Kidney tubule cell (primary cell): ENCODE measurements at regions not wholly inside any gene's neighbourhood (a gene's known extent, or its start where the extent isn't known, plus 50 kb on each side); places are given as distances from the start of the nearest gene placed in this dataset.

ENCODE experiments used
- DNase-seq: peaks from one replicate; pipeline ENCODE4 v3.0.0-alpha.2; 2018; ENCODE audit warnings: low spot score

DNA sequence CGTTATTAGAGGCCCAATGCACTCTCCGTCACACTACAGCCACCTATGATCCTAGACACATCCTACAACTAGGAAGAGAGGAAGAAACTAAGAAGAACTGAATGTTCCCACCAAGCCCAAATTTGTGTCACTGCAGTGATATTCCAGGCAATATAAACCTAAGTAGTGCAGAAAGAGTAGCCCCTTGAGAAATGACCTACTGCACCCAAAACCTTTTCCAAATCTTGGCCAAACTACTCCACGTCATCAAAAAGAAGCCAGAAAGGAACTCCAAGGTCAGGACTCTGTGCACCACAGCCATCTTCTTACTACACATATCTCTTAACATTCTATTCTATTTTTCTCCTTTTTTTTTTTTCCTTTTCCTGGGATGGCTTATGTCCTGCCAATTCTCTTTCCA, 60.2 kb downstream of the ADAMTS1 start:
- no peak for DNase-seq

DNA sequence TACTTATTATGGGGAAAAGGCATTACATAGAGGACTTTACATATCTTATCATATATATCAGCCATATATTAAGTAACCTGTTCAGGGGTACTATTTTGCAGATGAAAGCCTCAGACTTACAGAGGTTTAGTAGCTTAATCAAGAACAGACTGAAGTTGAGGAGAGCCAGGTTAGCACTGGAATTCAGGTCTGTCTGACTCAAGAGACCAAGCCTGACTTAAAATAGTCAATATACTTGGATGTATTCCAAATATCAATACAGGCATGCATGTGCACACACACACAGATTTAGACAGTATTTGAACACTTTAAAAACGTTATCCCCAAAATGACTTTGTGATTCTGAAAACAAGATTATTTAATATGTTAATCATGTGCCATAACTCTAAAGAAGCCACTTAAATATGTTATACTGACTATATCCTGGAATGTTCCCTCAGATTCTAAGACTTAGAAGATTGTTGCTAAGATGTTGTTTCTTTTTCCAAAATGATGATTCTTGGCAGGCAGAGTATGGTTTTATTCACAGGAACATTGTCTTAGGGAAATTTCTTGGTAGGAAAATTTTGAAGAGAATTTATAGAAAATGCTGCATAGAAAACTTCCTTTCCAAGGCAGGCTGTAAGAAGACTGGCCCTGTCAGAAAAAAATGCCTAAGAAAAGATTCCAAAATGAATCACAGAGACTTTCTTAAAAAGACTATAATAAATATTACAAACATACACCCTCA, 61.6 kb downstream of the ADAMTS1 start:
- DNase-seq, result no peak

DNA sequence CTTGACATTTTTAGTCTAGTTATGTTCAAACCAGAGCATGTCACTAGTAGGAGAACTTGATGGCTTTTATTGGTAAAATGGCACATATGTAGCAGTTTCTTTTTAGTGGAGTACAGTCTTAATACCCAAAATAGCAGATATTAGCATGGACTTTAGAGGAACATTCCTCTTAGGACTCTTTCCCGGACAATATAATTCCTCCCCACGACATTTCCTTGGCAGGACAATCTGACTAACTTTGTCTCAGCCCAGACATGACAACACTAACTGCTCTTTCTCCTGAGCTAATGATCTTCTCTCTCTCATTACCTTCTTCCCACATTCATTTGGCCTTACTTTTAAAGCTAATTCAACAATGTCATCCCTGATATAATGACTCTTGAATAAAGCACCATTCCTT, 62.5 kb downstream of the ADAMTS1 start:
- no peak for DNase-seq

DNA sequence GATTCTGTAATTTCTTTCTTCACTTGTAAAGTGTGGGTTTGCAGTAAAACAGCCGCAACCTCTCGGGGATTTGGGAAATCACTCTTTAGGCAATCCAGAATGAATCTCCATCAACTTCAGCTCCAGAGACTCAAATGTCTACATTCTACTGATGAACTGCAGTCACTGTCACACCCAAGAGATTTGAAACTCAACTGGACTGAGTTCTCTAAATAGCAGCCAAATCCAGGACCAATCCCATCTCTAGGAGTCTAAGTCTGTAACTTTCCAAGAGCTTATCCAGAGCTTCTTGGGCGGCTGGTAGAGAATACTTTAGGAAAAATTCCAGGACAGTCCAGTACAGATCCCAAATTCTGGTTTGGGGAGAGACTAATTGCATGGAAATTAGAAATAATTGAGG, 62.9 kb downstream of the ADAMTS1 start:
- no peak for DNase-seq

DNA sequence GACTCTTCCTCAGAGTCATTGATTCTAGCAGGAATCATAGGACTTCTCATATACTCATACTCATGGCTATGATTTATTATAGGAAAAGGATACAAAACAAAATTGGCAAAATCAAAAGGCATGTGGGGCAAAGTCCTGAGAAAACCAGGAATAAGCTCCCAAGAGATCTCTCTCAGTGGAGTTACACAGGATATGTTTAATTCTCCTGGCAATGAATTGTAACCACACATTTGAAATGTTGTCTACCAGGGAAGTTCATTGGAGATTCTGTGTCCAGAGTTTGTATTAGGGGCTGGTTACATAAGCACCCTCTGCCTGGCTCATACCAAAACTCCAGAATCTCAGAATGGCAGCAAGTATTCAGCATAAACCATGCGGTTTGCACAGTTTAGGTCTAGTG, 63.9 kb downstream of the ADAMTS1 start:
- no peak for DNase-seq

DNA sequence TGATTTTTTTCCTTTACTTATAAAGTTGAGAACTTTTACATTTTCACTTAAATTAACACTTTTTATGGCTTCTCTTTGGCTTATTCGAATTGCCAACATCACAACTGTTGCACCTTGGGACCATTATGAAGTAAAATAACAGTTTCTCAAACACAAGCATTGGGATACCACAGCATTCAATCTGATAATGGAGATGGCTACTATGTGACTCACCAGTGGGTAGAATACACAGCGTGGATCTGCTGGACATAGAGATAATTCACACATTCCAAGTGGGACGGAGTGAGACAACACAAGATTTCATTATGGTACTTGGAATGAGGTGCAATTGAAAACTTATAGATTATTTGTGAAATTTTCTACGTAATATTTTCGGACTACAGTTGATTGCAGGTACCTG, 68.0 kb downstream of the ADAMTS1 start:
- DNase-seq, result no peak

DNA sequence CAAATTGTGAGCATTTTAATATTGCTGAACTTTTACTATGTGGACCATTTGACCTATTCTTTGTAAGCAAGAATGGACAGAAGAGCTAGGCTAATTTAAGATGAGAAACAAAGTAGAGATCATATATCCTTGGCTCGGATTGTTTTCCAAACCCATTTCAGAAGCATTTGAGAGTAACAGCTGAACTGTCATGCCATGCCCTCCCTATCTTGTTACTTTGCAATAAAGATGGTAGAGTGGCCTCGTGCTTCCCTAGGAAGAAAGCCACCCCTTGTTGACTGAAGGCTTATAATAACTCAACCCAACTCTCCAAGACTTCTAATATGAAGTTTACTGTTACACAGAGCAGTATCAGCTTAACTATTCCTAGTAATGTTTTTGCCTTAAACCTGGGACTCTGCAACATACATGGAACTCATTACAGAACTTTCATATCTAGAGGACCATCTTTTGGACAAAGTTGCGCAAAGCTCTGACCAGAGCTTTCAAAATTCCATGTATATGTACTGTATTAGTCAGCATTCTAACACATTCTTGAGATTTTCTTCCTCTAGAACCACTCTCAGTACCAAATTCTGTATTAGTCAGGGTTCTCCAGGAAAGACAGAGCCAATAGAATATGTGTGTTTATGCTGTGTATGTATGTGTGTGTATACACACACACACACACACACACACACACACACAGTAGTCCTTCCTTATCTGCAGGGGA, 68.7 kb downstream of the ADAMTS1 start:
- peak; percentile 50 for DNase-seq

DNA sequence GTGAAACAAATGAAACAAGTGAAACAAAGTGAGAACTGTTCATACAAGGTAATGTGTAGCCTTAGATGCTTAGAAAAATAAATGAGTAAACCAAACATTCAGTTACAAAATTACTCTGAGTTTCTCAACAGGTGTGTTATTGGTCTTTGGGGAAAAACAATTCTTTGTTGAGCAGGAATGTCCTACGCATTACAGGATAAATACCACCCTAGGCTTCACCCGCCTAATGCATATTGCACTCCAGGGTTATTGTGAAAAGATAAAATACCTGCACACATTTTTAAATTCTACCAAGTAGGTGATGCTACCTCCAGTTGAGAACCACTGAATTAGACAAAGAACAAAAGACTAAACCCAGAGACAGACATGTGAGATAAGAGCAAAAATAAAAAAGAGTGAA, 72.2 kb downstream of the ADAMTS1 start:
- no peak for DNase-seq

DNA sequence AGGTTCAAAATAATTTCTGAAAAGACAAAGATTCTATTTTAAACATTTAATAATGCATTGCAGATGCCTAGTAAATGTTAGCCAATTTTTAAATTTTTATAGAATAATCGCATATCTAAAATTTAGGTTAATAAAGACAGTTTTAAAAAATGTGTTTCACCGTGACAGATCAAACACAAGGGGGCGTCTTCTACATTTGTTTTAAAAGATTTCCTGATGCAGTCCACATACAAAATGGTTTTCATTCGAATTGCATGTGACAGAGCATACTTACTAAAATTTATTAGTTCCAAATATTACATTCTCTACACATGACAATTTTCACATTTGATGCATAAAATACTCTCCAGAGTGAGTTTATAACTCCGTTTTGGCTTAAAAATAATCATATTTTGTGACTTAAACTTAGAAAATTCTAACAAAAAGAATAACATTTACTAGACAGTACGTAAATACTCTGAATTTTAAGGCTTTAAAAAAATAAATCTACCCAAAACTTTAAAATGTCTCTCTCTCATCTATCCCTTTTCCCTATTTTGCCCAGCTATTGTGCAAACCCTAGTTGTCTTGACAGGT, 75.5 kb downstream of the ADAMTS1 start:
- DNase-seq, result peak; percentile 39

DNA sequence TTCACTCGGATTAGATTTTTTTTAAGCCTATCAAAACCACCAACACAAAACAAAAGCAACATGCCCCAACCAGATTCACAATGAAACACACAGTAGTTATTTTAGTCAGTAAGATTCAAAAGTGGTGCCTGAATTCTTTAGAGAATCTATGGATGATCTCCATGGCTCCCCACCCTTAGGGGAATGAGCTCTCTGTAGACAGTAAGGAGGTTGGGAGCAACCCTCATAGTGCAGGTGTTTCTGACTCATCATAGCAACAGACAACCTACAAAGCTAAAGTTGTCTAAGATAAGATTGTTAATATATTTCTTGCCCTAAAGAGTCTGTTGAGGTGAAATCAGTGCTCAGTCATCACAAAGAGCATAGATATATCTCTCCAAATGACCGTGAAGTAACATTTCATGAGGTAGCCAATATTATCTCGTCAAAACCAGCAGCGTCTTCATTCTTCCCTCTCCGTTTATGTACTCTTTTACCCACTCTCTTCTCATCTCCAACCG, 78.3 kb downstream of the ADAMTS1 start:
- DNase-seq, result peak; percentile 4

DNA sequence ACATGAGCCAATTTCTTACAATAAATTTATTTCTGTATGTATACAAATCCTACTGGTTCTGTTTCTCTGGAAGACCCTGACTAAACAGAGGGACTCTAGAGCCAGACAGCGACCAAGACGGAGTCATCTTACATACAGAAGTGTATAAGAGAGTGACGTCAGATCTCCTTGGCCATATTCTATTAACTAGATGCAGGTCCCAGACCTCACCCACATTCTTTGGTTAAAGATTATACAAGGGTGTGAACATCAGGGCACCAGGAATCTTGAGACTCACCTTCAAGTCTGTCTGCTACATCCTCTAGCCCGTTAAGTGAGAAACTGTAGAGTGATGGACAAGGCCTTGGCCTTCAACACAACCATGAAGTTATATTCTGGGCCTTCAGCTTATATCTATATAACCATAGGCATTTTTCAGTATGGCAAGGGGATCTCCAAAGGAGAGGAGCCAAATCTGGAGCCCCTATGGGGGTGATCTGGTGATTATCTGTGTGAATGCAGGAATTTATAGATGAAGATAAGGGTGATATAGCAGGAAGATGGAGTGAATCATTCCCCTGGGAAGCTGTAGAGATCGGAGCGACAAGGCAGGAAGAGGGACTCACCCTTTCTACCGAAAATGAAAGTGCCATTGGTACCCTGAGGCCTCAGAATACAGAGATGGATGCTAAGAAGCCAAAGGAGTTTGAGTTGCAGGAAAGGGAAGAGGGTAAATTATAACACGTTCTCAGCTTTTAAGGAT, 83.9 kb downstream of the ADAMTS1 start:
- DNase-seq, result peak; percentile 68

DNA sequence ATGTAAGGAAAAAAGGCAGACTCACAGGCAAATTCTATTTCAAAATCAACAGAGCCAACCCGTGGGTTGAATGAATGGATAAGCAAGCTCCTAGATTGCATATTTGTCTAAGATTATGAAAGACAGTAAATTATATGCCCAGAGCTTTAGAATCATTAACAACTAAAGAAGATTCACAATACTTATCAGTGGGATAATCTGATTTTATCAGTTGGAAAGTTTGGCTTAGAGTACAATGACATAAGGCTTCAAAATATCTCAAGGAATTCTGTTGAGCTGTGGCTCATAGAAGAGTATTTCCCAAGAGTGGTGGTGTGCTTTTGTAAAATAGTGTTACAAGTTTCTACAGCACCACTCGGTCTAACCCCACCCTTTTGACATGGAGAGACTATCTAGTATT, 85.5 kb downstream of the ADAMTS1 start:
- DNase-seq, result no peak

DNA sequence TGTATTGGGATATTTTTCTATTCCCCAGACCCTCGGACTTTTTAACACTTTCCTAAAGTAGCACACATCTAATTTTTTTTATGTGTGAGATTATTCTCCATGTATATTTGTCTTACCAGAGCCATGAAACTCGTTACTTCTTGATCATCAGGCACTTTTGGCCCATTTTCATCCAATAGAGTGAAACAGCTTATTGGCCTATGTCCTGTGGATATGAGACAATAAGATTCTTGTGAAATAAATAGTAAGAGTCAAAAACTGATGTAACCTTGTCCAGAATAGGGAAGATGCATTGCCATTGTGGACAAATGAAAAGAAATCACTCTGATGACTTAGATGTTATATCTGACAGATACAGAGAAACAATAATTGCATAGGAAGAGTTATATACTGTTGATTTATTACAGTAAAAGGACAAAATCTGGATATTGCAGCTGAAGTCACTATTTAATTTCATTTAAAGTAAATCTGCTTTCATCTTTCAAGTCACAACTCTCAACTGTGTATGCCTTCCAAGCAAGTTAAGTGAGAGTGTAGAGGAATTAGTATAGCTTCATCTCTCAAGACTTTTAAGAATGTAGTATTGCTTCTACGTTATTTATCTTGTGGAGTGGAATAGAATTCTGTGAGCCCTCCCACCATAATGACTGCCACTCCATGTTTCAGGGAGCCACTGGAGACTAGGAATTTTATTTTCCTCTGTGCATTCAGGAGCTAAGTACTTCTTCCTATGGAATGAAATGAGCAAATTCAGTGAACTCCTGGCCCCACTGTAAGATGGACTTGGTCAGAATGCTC, 86.9 kb downstream of the ADAMTS1 start:
- DNase-seq, result no peak

DNA sequence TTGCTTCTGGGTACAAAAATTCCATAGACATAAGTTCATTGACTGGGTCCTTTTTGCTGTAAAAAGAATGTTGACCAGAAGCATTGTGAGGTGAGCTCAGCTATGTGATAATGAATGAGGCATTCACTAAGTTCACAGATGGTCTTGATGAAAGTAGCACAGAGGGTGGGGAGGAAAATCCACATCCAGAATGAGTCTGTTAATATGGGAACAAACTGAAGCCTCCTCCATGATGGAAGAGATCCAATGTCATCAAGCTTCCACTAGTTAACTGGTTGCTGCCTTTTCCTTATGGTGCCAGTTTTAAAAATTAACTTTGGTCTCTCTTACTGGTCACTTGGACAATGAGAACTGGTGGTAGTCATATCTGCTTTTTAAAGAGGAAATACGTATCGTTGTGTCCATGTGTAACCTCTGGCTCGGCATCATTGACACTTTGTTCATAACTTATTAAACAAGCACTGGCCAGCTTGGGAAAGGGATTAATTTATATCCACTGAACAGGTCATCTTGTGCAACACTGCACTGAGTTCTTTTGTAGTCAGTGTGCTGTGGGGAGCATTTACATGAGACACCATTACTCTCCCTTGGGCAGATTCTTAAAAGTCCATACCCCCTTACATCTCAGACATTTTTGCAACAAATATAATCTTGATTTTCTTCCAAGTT, 88.6 kb downstream of the ADAMTS1 start:
- DNase-seq, result peak; percentile 97

DNA sequence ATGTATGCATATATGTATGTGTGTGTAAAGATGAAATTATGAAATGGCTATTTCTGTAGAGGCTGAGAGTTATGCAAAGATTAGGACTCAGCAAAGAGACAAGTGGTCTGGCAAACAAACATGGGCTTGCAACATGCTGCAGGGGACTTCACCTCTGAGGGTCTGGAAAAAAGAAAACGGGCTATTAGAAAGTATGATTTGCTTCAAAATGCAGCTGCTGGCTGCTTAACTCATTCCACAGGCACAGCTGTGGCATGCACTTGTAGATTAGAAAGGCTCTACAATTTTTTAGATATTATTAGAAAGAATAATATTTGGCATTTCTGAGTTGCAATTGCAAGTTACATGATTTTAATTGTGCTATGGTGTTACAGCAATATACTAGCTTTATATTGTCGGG, 90.4 kb downstream of the ADAMTS1 start:
- DNase-seq, result no peak

DNA sequence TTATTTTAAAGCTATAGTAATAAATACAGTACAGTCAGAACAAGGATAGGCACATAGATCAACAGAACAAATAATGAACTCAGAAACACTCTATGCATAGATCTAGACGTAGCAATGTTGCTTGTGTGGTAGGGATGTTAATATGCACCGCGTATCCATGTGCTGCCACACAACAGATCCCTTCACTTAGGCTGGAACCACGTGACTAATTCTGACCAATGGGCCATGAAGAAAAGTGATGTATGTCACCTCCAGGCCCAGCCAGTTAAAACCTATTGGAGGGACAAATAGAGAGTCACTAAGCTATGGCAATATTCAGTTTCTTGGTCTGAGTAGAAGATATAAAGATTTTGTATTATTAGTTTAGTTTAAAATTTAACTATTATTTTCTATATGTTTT, 91.4 kb downstream of the ADAMTS1 start:
- peak; percentile 67 for DNase-seq

DNA sequence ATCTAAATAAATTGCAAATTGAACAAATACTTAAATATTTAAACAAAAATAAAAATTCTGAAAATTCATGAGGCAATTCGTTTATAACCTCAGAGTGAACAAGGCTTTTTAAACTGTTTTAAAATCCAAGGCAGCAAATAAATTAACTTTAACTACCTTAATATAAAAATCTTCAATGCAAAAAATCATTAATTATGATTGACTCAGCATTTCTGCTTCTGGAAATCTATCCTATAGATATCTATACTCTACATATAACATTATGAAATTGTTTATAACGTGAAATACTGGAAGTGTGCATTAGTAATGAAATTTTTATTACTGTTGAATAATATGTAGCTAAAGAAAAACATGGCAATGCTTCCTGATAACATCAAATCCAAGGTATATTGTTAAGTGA, 92.4 kb downstream of the ADAMTS1 start:
- no peak for DNase-seq

DNA sequence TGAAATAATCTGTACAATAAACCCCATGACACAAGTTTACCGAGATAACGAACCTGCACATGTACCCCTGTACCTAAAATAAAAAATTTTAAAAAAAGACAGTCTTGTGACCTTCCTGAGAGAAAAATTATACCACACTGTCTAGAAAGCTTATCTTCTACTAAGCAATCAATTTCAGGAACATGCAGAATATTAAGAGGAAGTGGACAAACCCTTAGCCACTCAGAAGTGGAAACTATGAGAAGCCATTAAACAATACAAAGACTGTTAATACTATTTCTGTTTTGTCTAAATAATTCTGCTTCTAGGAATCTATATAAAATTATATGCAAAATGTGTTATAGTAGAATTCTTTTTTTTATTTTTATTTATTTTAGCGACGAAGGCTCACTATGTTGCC, 93.9 kb downstream of the ADAMTS1 start:
- DNase-seq, result no peak

DNA sequence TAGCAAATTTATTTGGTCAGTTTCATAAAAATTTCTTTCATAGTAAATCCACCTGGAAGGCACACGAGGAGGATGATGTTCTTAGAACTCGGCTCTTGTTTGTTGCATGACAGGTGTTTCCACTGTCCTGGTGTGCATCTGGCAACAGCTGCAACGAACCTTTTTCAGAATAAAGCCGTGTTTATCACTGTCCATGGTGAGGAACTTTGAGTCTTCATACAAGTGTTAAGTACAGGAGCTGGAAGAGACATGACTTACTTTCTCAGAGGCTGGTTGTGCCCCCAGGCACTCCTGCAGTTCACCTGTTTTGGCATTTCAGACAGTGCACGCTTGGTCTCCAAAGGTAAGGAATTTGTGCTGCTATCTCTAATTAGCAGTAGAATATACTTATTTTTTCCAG, 97.1 kb downstream of the ADAMTS1 start:
- DNase-seq, result no peak

DNA sequence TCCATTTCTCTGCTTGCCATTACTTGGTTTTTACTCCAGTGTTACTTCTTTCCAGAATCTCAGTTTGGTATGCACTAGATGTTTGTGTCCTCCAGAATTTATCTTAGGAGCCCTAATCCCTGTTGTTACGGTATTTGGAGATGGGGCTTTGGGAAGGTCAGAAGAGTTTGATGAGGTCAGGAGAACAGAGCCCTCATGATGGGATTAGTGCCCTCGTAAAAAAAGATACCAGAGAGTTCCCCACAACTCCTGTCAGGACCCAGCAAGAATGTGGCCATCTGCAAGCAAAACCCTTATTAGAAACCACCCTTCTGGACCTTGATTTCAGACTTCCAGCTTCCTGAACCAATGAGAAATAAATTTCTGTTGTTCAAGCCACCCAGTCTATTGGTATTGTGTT, 98.0 kb downstream of the ADAMTS1 start:
- no peak for DNase-seq

DNA sequence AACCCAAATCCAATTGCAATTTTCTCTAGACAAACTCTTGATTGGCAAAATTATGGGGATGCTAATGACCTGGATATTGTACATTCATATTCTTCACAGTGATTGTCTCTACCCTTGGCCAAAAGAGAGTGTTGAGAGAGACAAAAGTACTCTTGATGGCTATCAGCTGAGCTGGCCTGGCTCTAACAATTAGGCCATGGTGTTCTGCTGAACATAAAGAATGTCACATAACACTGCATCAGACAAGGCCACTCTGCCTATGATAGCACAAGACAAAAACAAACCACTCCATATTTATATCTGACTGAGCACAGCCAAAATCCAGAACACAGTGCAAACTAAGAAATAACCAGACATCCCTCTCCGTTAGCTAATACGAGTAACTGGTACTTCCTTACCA, 101.7 kb downstream of the ADAMTS1 start:
- DNase-seq, result no peak
